Ishikawa (cell line): ENCODE measurements at regions not wholly inside any gene's neighbourhood (a gene's known extent, or its start where the extent isn't known, plus 50 kb on each side); places are given as distances from the start of the nearest gene placed in this dataset.

Experiments used
- CREB1 ChIP-seq: IDR thresholded peaks from 2 replicates; pipeline ENCODE4 v1.6.1; 2012; ENCODE audit warnings: low read depth
- EP300 ChIP-seq: IDR thresholded peaks from 2 replicates; pipeline ENCODE4 v1.6.1; 2012; ENCODE audit warnings: borderline replicate concordance
- FOXM1 ChIP-seq: IDR thresholded peaks from 2 replicates; pipeline ENCODE4 v1.6.1; 2012; ENCODE audit warnings: low read depth, borderline replicate concordance
- MAX ChIP-seq: IDR thresholded peaks from 2 replicates; pipeline ENCODE4 v1.6.1; 2012
- NFIC ChIP-seq: IDR thresholded peaks from 2 replicates; pipeline ENCODE4 v1.6.1; 2012
- RAD21 ChIP-seq: IDR thresholded peaks from 2 replicates; pipeline ENCODE4 v1.6.1; 2012; ENCODE audit warnings: low read depth
- REST ChIP-seq: IDR thresholded peaks from 2 replicates; pipeline ENCODE4 v1.6.1; 2012; ENCODE audit warnings: low read depth, mild to moderate bottlenecking
- TAF1 ChIP-seq: IDR thresholded peaks from 2 replicates; pipeline ENCODE4 v1.6.1; 2012; ENCODE audit warnings: low read depth, mild to moderate bottlenecking
- TCF12 ChIP-seq: IDR thresholded peaks from 2 replicates; pipeline ENCODE4 v1.6.1; 2012; ENCODE audit warnings: low read depth
- TEAD4 ChIP-seq: IDR thresholded peaks from 2 replicates; pipeline ENCODE4 v1.6.1; 2012
- USF1 ChIP-seq: IDR thresholded peaks from 2 replicates; pipeline ENCODE4 v1.6.1; 2012
- YY1 ChIP-seq: IDR thresholded peaks from 2 replicates; pipeline ENCODE4 v1.6.1; 2012; ENCODE audit warnings: low read depth
- ZBTB7A ChIP-seq: IDR thresholded peaks from 2 replicates; pipeline ENCODE4 v1.6.1; 2012; ENCODE audit warnings: low read depth

GRCh38 chr5:172575816-172576545 is 65.1 kb upstream of the NEURL1B start:
- TF ChIP-seq FOXM1 (no peak), USF1 (no peak), ZBTB7A (no peak), MAX (no peak), CREB1 (no peak), YY1 (no peak), REST (no peak), TAF1 (no peak), EP300 (no peak), TEAD4 (no peak), RAD21 (no peak), TCF12 (no peak), NFIC (no peak)
